ENCODE measurements at regions not wholly inside any gene's neighbourhood (a gene's known extent, or its start where the extent isn't known, plus 50 kb on each side); places are given as distances from the start of the nearest gene placed in this dataset.

GRCh38 chr9:115183436-115183835, 65.5 kb upstream of the TNC start:
- no peak for TF ChIP-seq CTCF (IDR thresholded peaks at IDR 0.05)
- TF ChIP-seq ZBTB43 (CRISPR knock-in tag; IDR thresholded peaks at IDR 0.05), result no peak
- TF ChIP-seq CBFB (CRISPR knock-in tag; IDR thresholded peaks at IDR 0.05; ENCODE audit: low read depth), result no peak
- TF ChIP-seq FOXP4 (CRISPR knock-in tag; IDR thresholded peaks at IDR 0.05), result no peak
- TF ChIP-seq NFYB (CRISPR knock-in tag; conservative IDR thresholded peaks at IDR 0.05; ENCODE audit: low read depth), result no peak
- no peak for TF ChIP-seq MAX (CRISPR knock-in tag; IDR thresholded peaks at IDR 0.05)
- no peak for TF ChIP-seq TEAD4 (CRISPR knock-in tag; IDR thresholded peaks at IDR 0.05)
- TF ChIP-seq HMGXB4 (CRISPR knock-in tag; IDR thresholded peaks at IDR 0.05), result no peak
- TF ChIP-seq NR3C1 (CRISPR knock-in tag; conservative IDR thresholded peaks at IDR 0.05; ENCODE audit: low read depth), result no peak
- no peak for TF ChIP-seq FOXK1 (CRISPR knock-in tag; IDR thresholded peaks at IDR 0.05)
- TF ChIP-seq ZNF219 (CRISPR knock-in tag; IDR thresholded peaks at IDR 0.05; ENCODE audit: borderline replicate concordance), result no peak
